SK-N-SH (cell line): ENCODE measurements at regions not wholly inside any gene's neighbourhood (a gene's known extent, or its start where the extent isn't known, plus 50 kb on each side); places are given as distances from the start of the nearest gene placed in this dataset.

Experiments
- CTCF ChIA-PET: fragments of 300-600, 350-600 bp; formaldehyde crosslinking; extraction: SDS; loops from one replicate; lab custom pipeline; 2021; lab: Yijun Ruan, JAX
- POLR2A ChIA-PET: fragments of 350-600 bp; sonication (Branson Sonifier 250); formaldehyde crosslinking; extraction: SDS; loops from one replicate; lab custom pipeline; 2020; ENCODE audit warnings: antibody characterized with exemption, inconsistent platforms; lab: Yijun Ruan, JAX
- DNase-seq: peaks from one replicate; pipeline ENCODE4 v3.0.0; 2012
- H2AFZ ChIP-seq: fragments of 200-600 bp; sonication (generic); 2 replicates; pipeline ENCODE4 v1.8.1; 2016; ENCODE audit warnings: antibody characterized with exemption, mild to moderate bottlenecking, low read depth
- H3F3A ChIP-seq: fragments of 200-600 bp; sonication (generic); replicated peaks from 2 replicates; pipeline ENCODE3; 2016; ENCODE audit warnings: antibody characterized with exemption, mild to moderate bottlenecking; ENCODE audit not compliant: insufficient read depth
- H3K27ac ChIP-seq, 2 experiments: fragments of 200-500 bp in 1 of 2; fragments of 200-600 bp in 1 of 2; sonication (Bioruptor generic) in 1 of 2; sonication (generic), shearing (Covaris generic) in 1 of 2; 2 replicates each; pipeline versions ENCODE4 v1.5.1 to v1.6.1; 2014 to 2016; ENCODE audit warnings: low read depth in 2 of 2, inconsistent platforms in 1 of 2, low read length in 1 of 2, mild to moderate bottlenecking in 1 of 2, mixed read lengths in 1 of 2
- H3K27me3 ChIP-seq: fragments of 200-600 bp; sonication (generic), shearing (Covaris generic); 2 replicates; pipeline ENCODE4 v1.6.1; 2016; ENCODE audit warnings: mixed run types; ENCODE audit not compliant: insufficient read depth
- H3K36me3 ChIP-seq, 2 experiments: fragments of 200-500 bp in 1 of 2; fragments of 200-600 bp in 1 of 2; sonication (Bioruptor generic) in 1 of 2; sonication (generic) in 1 of 2; replicated peaks in 1 of 2; 2 replicates each; pipeline versions ENCODE3 to v1.5.1; 2014 to 2016; ENCODE audit warnings: low read length in 1 of 2, mild to moderate bottlenecking in 1 of 2; ENCODE audit not compliant: insufficient read depth in 2 of 2, control insufficient read depth in 1 of 2
- H3K4me1 ChIP-seq, 2 experiments: fragments of 200-500 bp in 1 of 2; fragments of 200-600 bp in 1 of 2; sonication (Bioruptor generic) in 1 of 2; sonication (generic), shearing (Covaris generic) in 1 of 2; 2 replicates each; pipeline versions ENCODE4 v1.5.1 to v1.6.1; 2014 to 2016; ENCODE audit warnings: low read depth in 1 of 2, low read length in 1 of 2, mixed run types in 1 of 2; ENCODE audit not compliant: insufficient read depth in 2 of 2, control insufficient read depth in 1 of 2
- H3K4me2 ChIP-seq: fragments of 200-600 bp; sonication (generic), shearing (Covaris generic); 2 replicates; pipeline ENCODE4 v1.6.1; 2017; ENCODE audit warnings: mixed run types
- H3K4me3 ChIP-seq, 2 experiments: fragments of 200-500 bp in 1 of 2; fragments of 200-600 bp in 1 of 2; sonication (Bioruptor generic) in 1 of 2; sonication (generic), shearing (Covaris generic) in 1 of 2; 2 replicates each; pipeline versions ENCODE4 v1.5.1 to v1.8.1; 2014 to 2016; ENCODE audit warnings: low read depth in 2 of 2, inconsistent platforms in 1 of 2, low read length in 1 of 2, mild to moderate bottlenecking in 1 of 2, mixed read lengths in 1 of 2, moderate library complexity in 1 of 2
- H3K79me2 ChIP-seq: fragments of 200-600 bp; sonication (generic); 2 replicates; pipeline ENCODE4 v1.8.1; 2017; ENCODE audit warnings: mild to moderate bottlenecking; ENCODE audit not compliant: insufficient read depth
- H3K9ac ChIP-seq: fragments of 200-600 bp; sonication (generic); 2 replicates; pipeline ENCODE4 v1.6.1; 2017; ENCODE audit warnings: mixed run types
- H3K9me2 ChIP-seq: fragments of 200-600 bp; sonication (generic); 2 replicates; pipeline ENCODE4 v1.6.1; 2017; ENCODE audit warnings: mixed run types
- H3K9me3 ChIP-seq: fragments of 200-600 bp; sonication (generic); 2 replicates; pipeline ENCODE4 v1.6.1; 2017; ENCODE audit warnings: mixed run types, mild to moderate bottlenecking, moderate library complexity
- H4K20me1 ChIP-seq: fragments of 200-600 bp; sonication (generic); 2 replicates; pipeline ENCODE4 v1.6.1; 2017; ENCODE audit warnings: mild to moderate bottlenecking, mixed run types; ENCODE audit not compliant: insufficient read depth
- CHD2 ChIP-seq: fragments of 150-350 bp; IDR thresholded peaks from 2 replicates; pipeline ENCODE4 v1.6.1; 2018; ENCODE audit warnings: low read length; ENCODE audit not compliant: partially characterized antibody
- ELF1 ChIP-seq: IDR thresholded peaks from 2 replicates; pipeline ENCODE4 v1.4.0; 2012
- FOSL2 ChIP-seq: IDR thresholded peaks from 2 replicates; pipeline ENCODE4 v1.4.0; 2012; ENCODE audit warnings: low read depth, mild to moderate bottlenecking, moderate library complexity, borderline replicate concordance
- FOXJ3 ChIP-seq: sonication (generic); formaldehyde crosslinking; IDR thresholded peaks from 2 replicates; pipeline ENCODE4 v1.5.1; 2020; ENCODE audit warnings: mild to moderate bottlenecking, missing genetic modification reagents
- FOXM1 ChIP-seq: IDR thresholded peaks from 2 replicates; pipeline ENCODE4 v1.4.0; 2012; ENCODE audit warnings: low read depth, mild to moderate bottlenecking
- GATA2 ChIP-seq: sonication (generic); formaldehyde crosslinking; IDR thresholded peaks from 2 replicates; pipeline ENCODE4 v1.5.0; 2020; ENCODE audit warnings: mild to moderate bottlenecking, missing genetic modification reagents
- JUND ChIP-seq: IDR thresholded peaks from 2 replicates; pipeline ENCODE4 v1.4.0; 2012
- MXI1 ChIP-seq: IDR thresholded peaks from 2 replicates; pipeline ENCODE4 v1.6.1; 2012; ENCODE audit warnings: mild to moderate bottlenecking, low read depth, low read length, improper control_type of control experiment
- RAD21 ChIP-seq: IDR thresholded peaks from 2 replicates; pipeline ENCODE4 v1.6.1; 2012; ENCODE audit warnings: mild to moderate bottlenecking, low read length
- RCOR1 ChIP-seq: fragments of 150-350 bp; IDR thresholded peaks from 2 replicates; pipeline ENCODE4 v1.6.1; 2017; ENCODE audit warnings: antibody characterized with exemption, low read length
- REST ChIP-seq: IDR thresholded peaks from 2 replicates; pipeline ENCODE4 v1.6.1; 2012; ENCODE audit warnings: mild to moderate bottlenecking, low read depth, low read length, moderate library complexity
- RFX5 ChIP-seq: IDR thresholded peaks from 2 replicates; pipeline ENCODE4 v1.6.1; 2012; ENCODE audit warnings: mild to moderate bottlenecking, improper control_type of control experiment, low read length
- SIN3A ChIP-seq: IDR thresholded peaks from 2 replicates; pipeline ENCODE4 v1.6.1; 2012; ENCODE audit warnings: low read depth, mild to moderate bottlenecking, low read length, moderate library complexity, borderline replicate concordance
- TEAD4 ChIP-seq: IDR thresholded peaks from 2 replicates; pipeline ENCODE4 v1.4.0; 2012; ENCODE audit warnings: mild to moderate bottlenecking, borderline replicate concordance; ENCODE audit not compliant: insufficient read depth
- USF2 ChIP-seq: fragments of 150-350 bp; IDR thresholded peaks from 2 replicates; pipeline ENCODE4 v1.6.1; 2017; ENCODE audit warnings: antibody characterized with exemption, low read length, low read depth, borderline replicate concordance
- WGBS: methylation state at CpG from one replicate; pipeline ENCODE4 v1.1.6; 2017; ENCODE audit warnings: low lambda C conversion rate; 5-methylcytosine and 5-hydroxymethylcytosine counted together

- Histone ChIP-seq H4K20me1 (no peaks in the 10 kb centered on the region), H3K79me2 (no peaks in the 10 kb centered on the region), H2AFZ (no peak overlapping the region), H3K27me3 (no peaks in the 10 kb centered on the region), H3K4me1 (peaks cover 8 to 56% of the 10 kb centered on the region in 2 experiments; a peak in 2 of 4 replicates)
- TF ChIP-seq RAD21 (peak; percentile 31), JUND (no peak)
- TF ChIP-seq, all 33 proteins: peak for 1
- Histone ChIP-seq H3K36me3 (no peaks in the 10 kb centered on the region), H3K9ac (no peak overlapping the region), H3K27ac (peak overlapping the region in 1 of 2 experiments; percentile 93; a peak in 2 of 4 replicates), H3K9me2 (no peaks in the 10 kb centered on the region), H3F3A (no peaks in the 10 kb centered on the region), H3K4me3 (no peak overlapping the region), H3K9me3 (no peaks in the 10 kb centered on the region), H3K4me2 (no peak overlapping the region)
- ChIA-PET POLR2A (interaction anchor here (1.2 to 2.0 kb wide), 2 partner anchors 67 to 1894 kb away, joined by 3 to 7 read pairs; no protein-coding TSS in a partner anchor), CTCF (interaction anchor here (0.7 to 1.3 kb wide), 6 partner anchors 13 to 160 kb away, joined by 3 to 7 read pairs (median 4); no protein-coding TSS in a partner anchor)
- WGBS: 14% methylated on average over 2 of the region's 2 CpGs
- no peak for DNase-seq
Observed at GRCh38 chr1:83697220-83697619, 301.7 kb downstream of the TTLL7 start.

- Histone ChIP-seq H3K4me2 (no peak overlapping the region; the same call in 1 of the 2 replicates), H4K20me1 (no peaks in the 10 kb centered on the region), H3K4me1 (peaks cover 8 to 51% of the 10 kb centered on the region in 2 experiments; a peak in 2 of 4 replicates), H3K9me2 (no peaks in the 10 kb centered on the region), H2AFZ (no peak overlapping the region), H3K9me3 (no peaks in the 10 kb centered on the region), H3K36me3 (no peaks in the 10 kb centered on the region), H3K9ac (no peak overlapping the region), H3K79me2 (no peaks in the 10 kb centered on the region), H3K27me3 (no peaks in the 10 kb centered on the region), H3K4me3 (no peak overlapping the region), H3K27ac (peak overlapping the region in 1 of 2 experiments; percentile 97; a peak in 2 of 4 replicates), H3F3A (no peaks in the 10 kb centered on the region)
- ChIA-PET CTCF (interaction anchor here (0.9 to 1.5 kb wide), 10 partner anchors 13 to 1083 kb away, joined by 3 to 5 read pairs (median 3); no protein-coding TSS in a partner anchor), POLR2A (interaction anchor here (3.0 kb wide), 1 partner anchor 68 kb away, joined by 31 read pairs; no protein-coding TSS in a partner anchor)
- no peak for DNase-seq
- TF ChIP-seq MXI1: no peak
- 0 out of 2 replicates have a peak, but pooled peaks have one; percentile 1 for TF ChIP-seq RFX5
- TF ChIP-seq FOSL2: no peak
Observed at GRCh38 chr1:83694449-83694848, 304.5 kb downstream of the TTLL7 start.

GRCh38 chr1:83693427-83694126 is 305.4 kb downstream of the TTLL7 start:
- peak overlapping the region; percentile 78 for H3K4me2 ChIP-seq
- ChIA-PET POLR2A (interaction anchor here (0.6 to 3.0 kb wide), 4 partner anchors 69 to 1893 kb away, joined by 3 to 31 read pairs (median 4); partner anchors contain the start of gene ADGRL2), CTCF (interaction anchor here (0.9 to 1.8 kb wide), 5 partner anchors 24 to 1084 kb away, joined by 3 to 5 read pairs (median 3); no protein-coding TSS in a partner anchor)
- no peaks in the 10 kb centered on the region for H4K20me1 ChIP-seq
- H3K4me1 ChIP-seq: peaks cover 8 to 47% of the 10 kb centered on the region in 2 experiments; a peak in 2 of 4 replicates
- peak overlapping the region; percentile 40 to 64 for H3K4me3 ChIP-seq
- H3K9me3 ChIP-seq: no peaks in the 10 kb centered on the region
- H3F3A ChIP-seq: no peaks in the 10 kb centered on the region
- DNase-seq: peak; percentile 49
- H3K79me2 ChIP-seq: no peaks in the 10 kb centered on the region
- H3K27ac ChIP-seq: peak overlapping the region in 1 of 2 experiments; percentile 97; a peak in 2 of 4 replicates
- peak overlapping the region; percentile 83; the same call in 1 of the 2 replicates for H2AFZ ChIP-seq
- H3K9me2 ChIP-seq: no peaks in the 10 kb centered on the region
- 12% methylated on average over 12 of the region's 12 CpGs for WGBS
- H3K9ac ChIP-seq: no peak overlapping the region
- H3K27me3 ChIP-seq: no peaks in the 10 kb centered on the region
- no peaks in the 10 kb centered on the region for H3K36me3 ChIP-seq
- TF ChIP-seq CHD2: peak; percentile 82
- TF ChIP-seq FOXJ3: peak; percentile 70
- TF ChIP-seq TEAD4: no peak
- TF ChIP-seq USF2: no peak
- no peak for TF ChIP-seq REST
- TF ChIP-seq RCOR1: peak; percentile 89
- TF ChIP-seq ELF1: no peak
- no peak for TF ChIP-seq FOXM1
- peak; percentile 85 for TF ChIP-seq GATA2 (CRISPR knock-in tag)
- TF ChIP-seq JUND: no peak
- TF ChIP-seq RAD21: peak; percentile 30
- no peak for TF ChIP-seq RFX5
- no peak for TF ChIP-seq SIN3A
